OCI-LY1 (cell line): ENCODE measurements at regions not wholly inside any gene's neighbourhood (a gene's known extent, or its start where the extent isn't known, plus 50 kb on each side); places are given as distances from the start of the nearest gene placed in this dataset.

Experiments
- H2AFZ ChIP-seq: fragments of 200-600 bp; sonication (generic), shearing (Covaris generic); 2 replicates; pipeline ENCODE4 v1.6.0; 2014; ENCODE audit warnings: antibody characterized with exemption, mild to moderate bottlenecking, low read length
- H3F3A ChIP-seq: fragments of 200-600 bp; sonication (generic), shearing (Covaris generic); 2 replicates; pipeline ENCODE4 v1.6.0; 2014; ENCODE audit warnings: mild to moderate bottlenecking, antibody characterized with exemption, low read length, moderate library complexity; ENCODE audit not compliant: insufficient read depth
- H3K27ac ChIP-seq: fragments of 200-600 bp; sonication (generic); 2 replicates; pipeline ENCODE4 v1.5.1; 2014; ENCODE audit warnings: low read length, mixed run types, mild to moderate bottlenecking, low read depth; ENCODE audit not compliant: poor library complexity, severe bottlenecking
- H3K27me3 ChIP-seq: fragments of 200-600 bp; sonication (generic); 2 replicates; pipeline ENCODE4 v1.6.0; 2014; ENCODE audit warnings: antibody characterized with exemption, mild to moderate bottlenecking, low read length, moderate library complexity; ENCODE audit not compliant: insufficient read depth
- H3K36me3 ChIP-seq: fragments of 200-600 bp; sonication (generic); 2 replicates; pipeline ENCODE4 v1.6.1; 2014; ENCODE audit warnings: mild to moderate bottlenecking, antibody characterized with exemption, low read length, moderate library complexity, mixed read lengths; ENCODE audit not compliant: insufficient read depth
- H3K4me1 ChIP-seq: fragments of 200-600 bp; sonication (generic); 2 replicates; pipeline ENCODE4 v1.5.1; 2014; ENCODE audit warnings: mild to moderate bottlenecking, low read length, moderate library complexity; ENCODE audit not compliant: insufficient read depth, severe bottlenecking
- H3K4me2 ChIP-seq: fragments of 200-600 bp; sonication (generic), shearing (Covaris generic); 2 replicates; pipeline ENCODE4 v1.6.1; 2014; ENCODE audit warnings: low read length
- H3K4me3 ChIP-seq: fragments of 200-600 bp; sonication (generic); 2 replicates; pipeline ENCODE4 v1.5.1; 2014; ENCODE audit warnings: low read length, low read depth, mild to moderate bottlenecking, mixed read lengths; ENCODE audit not compliant: poor library complexity, severe bottlenecking
- H3K79me2 ChIP-seq: fragments of 200-600 bp; shearing (Covaris generic); 2 replicates; pipeline ENCODE4 v1.6.1; 2016; ENCODE audit warnings: mixed run types, low read length, mixed read lengths; ENCODE audit not compliant: insufficient read depth
- H3K9ac ChIP-seq: fragments of 200-600 bp; sonication (generic), shearing (Covaris generic); 2 replicates; pipeline ENCODE4 v1.6.1; 2014; ENCODE audit warnings: mild to moderate bottlenecking, low read length, mixed read lengths
- H3K9me2 ChIP-seq: fragments of 200-600 bp; sonication (generic), shearing (Covaris generic); 2 replicates; pipeline ENCODE4 v1.6.1; 2014; ENCODE audit warnings: low read depth, mild to moderate bottlenecking, low read length, mixed read lengths
- H3K9me3 ChIP-seq: fragments of 200-600 bp; shearing (Covaris generic); 2 replicates; pipeline ENCODE4 v1.6.1; 2014; ENCODE audit warnings: low read length, mixed read lengths
- H4K20me1 ChIP-seq: fragments of 200-600 bp; sonication (generic), shearing (Covaris generic); 2 replicates; pipeline ENCODE4 v1.6.0; 2016; ENCODE audit warnings: mild to moderate bottlenecking, low read length; ENCODE audit not compliant: insufficient read depth
- EZH2 ChIP-seq: fragments of 200-600 bp; sonication (generic), shearing (Covaris generic); IDR thresholded peaks from 2 replicates; pipeline ENCODE4 v1.8.0; 2017; ENCODE audit warnings: borderline replicate concordance, mixed run types, mild to moderate bottlenecking, antibody characterized with exemption, low read length, moderate library complexity, mixed read lengths
- TF ChIP-seq, protein P1 (sequence below): fragments of 200-600 bp; sonication (generic), shearing (Covaris generic); IDR thresholded peaks from 2 replicates; pipeline ENCODE4 v1.5.1; 2017; ENCODE audit warnings: mild to moderate bottlenecking, antibody characterized with exemption, low read length, moderate library complexity, mixed read lengths

GRCh38 chr12:20260851-20261250, 107.5 kb upstream of the PDE3A start:
- TF ChIP-seq EZH2 = no peak
- TF ChIP-seq, protein P1, sequence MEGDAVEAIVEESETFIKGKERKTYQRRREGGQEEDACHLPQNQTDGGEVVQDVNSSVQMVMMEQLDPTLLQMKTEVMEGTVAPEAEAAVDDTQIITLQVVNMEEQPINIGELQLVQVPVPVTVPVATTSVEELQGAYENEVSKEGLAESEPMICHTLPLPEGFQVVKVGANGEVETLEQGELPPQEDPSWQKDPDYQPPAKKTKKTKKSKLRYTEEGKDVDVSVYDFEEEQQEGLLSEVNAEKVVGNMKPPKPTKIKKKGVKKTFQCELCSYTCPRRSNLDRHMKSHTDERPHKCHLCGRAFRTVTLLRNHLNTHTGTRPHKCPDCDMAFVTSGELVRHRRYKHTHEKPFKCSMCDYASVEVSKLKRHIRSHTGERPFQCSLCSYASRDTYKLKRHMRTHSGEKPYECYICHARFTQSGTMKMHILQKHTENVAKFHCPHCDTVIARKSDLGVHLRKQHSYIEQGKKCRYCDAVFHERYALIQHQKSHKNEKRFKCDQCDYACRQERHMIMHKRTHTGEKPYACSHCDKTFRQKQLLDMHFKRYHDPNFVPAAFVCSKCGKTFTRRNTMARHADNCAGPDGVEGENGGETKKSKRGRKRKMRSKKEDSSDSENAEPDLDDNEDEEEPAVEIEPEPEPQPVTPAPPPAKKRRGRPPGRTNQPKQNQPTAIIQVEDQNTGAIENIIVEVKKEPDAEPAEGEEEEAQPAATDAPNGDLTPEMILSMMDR = no peak
- H3K27me3 ChIP-seq = no peaks in the 10 kb centered on the region
- H4K20me1 ChIP-seq = no peaks in the 10 kb centered on the region
- no peak overlapping the region for H3K4me2 ChIP-seq
- H3K9me3 ChIP-seq = no peaks in the 10 kb centered on the region
- H3F3A ChIP-seq = no peaks in the 10 kb centered on the region
- H3K4me3 ChIP-seq = no peak overlapping the region
- no peaks in the 10 kb centered on the region for H3K9me2 ChIP-seq
- no peak overlapping the region for H3K9ac ChIP-seq
- no peaks in the 10 kb centered on the region for H3K4me1 ChIP-seq
- no peaks in the 10 kb centered on the region for H3K79me2 ChIP-seq
- no peak overlapping the region for H2AFZ ChIP-seq
- no peak overlapping the region for H3K27ac ChIP-seq
- H3K36me3 ChIP-seq = no peaks in the 10 kb centered on the region

DNA sequence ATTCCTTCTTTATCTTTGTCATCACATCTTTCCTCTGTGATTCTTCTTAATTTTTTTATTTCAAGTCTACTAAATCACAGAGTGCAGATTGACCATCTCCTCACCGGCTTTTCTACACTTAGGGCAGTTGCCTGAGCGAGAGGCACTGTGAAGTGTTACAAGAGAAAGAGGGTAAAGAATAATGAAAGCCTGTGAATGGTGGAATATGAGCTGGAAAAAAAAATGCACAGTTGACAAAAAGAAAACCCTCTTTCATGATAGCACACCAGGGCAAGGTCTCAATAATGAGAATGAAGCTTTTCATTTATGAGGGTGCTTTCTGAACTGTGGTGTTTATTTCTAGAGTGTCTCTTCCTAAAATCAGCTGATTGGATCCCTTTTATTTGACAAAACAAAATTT, 106.2 kb upstream of the PDE3A start:
- Histone ChIP-seq H3K4me2 (no peak overlapping the region), H3K36me3 (no peaks in the 10 kb centered on the region), H3K9ac (no peak overlapping the region), H3K4me1 (no peaks in the 10 kb centered on the region), H3K4me3 (no peak overlapping the region), H3K9me3 (no peaks in the 10 kb centered on the region), H3F3A (no peaks in the 10 kb centered on the region), H3K79me2 (no peaks in the 10 kb centered on the region), H3K27me3 (no peaks in the 10 kb centered on the region), H3K27ac (no peak overlapping the region), H2AFZ (no peak overlapping the region), H3K9me2 (no peaks in the 10 kb centered on the region), H4K20me1 (no peaks in the 10 kb centered on the region)
- TF ChIP-seq EZH2 = no peak
- TF ChIP-seq, protein P1 = no peak

DNA sequence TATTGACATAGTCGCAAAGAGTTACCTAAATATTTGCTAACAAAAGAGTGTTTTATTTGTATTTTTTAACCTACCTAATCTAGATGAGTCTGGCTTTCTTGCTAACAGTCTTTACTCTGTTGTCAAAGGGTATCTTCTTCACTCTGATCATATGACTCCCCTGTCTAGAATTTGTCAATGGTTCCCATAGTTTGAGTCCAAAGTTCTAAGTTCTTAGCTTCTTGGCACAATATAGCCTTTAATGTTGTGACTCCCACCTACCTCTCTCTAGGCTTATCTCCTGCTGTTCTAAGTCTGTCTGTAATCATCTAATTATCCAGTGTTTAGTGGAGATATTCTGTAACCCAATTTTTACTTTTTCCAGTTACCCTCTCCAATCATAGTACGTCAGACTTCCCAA, 104.3 kb upstream of the PDE3A start:
- H3K9ac ChIP-seq = no peak overlapping the region
- no peaks in the 10 kb centered on the region for H3K79me2 ChIP-seq
- H3K27ac ChIP-seq = no peak overlapping the region
- H3K4me2 ChIP-seq = no peak overlapping the region
- H2AFZ ChIP-seq = no peak overlapping the region
- TF ChIP-seq, protein P1 = no peak
- TF ChIP-seq EZH2 = no peak
- no peak overlapping the region for H3K4me3 ChIP-seq
- H3F3A ChIP-seq = no peaks in the 10 kb centered on the region
- H3K27me3 ChIP-seq = no peaks in the 10 kb centered on the region
- H3K4me1 ChIP-seq = no peaks in the 10 kb centered on the region
- H3K36me3 ChIP-seq = no peaks in the 10 kb centered on the region
- H3K9me3 ChIP-seq = no peaks in the 10 kb centered on the region
- H4K20me1 ChIP-seq = no peaks in the 10 kb centered on the region
- H3K9me2 ChIP-seq = no peaks in the 10 kb centered on the region
